ENCODE measurements at regions not wholly inside any gene's neighbourhood (a gene's known extent, or its start where the extent isn't known, plus 50 kb on each side); places are given as distances from the start of the nearest gene placed in this dataset.

DNA sequence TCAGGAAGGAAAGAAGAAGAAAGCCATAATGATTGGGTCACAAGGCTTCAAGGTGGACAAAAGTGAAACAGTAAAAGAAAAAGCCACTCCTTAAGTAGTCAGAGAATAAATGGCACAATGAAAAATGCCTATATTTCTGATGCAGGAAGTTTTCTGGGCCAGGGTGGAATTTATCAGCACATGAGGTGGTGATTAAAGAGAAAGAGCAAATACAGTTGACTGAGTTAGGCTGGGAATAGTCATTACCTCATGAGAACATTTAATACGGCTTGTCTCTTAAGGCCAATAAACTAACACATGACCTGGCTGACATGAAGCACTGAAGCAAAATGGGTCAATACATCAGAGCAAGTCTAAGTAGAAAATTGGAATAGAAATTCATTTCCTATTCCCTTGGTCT lies 499.7 kb downstream of the TMTC2 start:
- intact Hi-C loops (cut with DNase I): no loop called here
- no peaks in the 10 kb centered on the region for H3K9me3 ChIP-seq (ENCODE audit: control insufficient read depth in 2 of 3, insufficient read depth in 1 of 3, low read length in 3 of 3)
- no peaks in the 10 kb centered on the region for H3K36me3 ChIP-seq (ENCODE audit: control insufficient read depth in 2 of 3, insufficient read depth in 3 of 3, low read length in 3 of 3)
- no peak overlapping the region for H3K9ac ChIP-seq (ENCODE audit: low read length in 3 of 3)
- H3K27ac ChIP-seq (ENCODE audit: low read depth in 2 of 2, low read length in 2 of 2): no peak overlapping the region
- TF ChIP-seq, protein P1, sequence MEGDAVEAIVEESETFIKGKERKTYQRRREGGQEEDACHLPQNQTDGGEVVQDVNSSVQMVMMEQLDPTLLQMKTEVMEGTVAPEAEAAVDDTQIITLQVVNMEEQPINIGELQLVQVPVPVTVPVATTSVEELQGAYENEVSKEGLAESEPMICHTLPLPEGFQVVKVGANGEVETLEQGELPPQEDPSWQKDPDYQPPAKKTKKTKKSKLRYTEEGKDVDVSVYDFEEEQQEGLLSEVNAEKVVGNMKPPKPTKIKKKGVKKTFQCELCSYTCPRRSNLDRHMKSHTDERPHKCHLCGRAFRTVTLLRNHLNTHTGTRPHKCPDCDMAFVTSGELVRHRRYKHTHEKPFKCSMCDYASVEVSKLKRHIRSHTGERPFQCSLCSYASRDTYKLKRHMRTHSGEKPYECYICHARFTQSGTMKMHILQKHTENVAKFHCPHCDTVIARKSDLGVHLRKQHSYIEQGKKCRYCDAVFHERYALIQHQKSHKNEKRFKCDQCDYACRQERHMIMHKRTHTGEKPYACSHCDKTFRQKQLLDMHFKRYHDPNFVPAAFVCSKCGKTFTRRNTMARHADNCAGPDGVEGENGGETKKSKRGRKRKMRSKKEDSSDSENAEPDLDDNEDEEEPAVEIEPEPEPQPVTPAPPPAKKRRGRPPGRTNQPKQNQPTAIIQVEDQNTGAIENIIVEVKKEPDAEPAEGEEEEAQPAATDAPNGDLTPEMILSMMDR (IDR thresholded peaks at IDR 0.05; ENCODE audit: borderline replicate concordance, extremely low read depth, insufficient read depth): no peak
- H3K4me3 ChIP-seq (ENCODE audit: low read length in 3 of 3): no peak overlapping the region
- FAIRE-seq (no peak), DNase-seq (no peak)
- no peaks in the 10 kb centered on the region for H3K27me3 ChIP-seq (ENCODE audit: control insufficient read depth, insufficient read depth, low read length)
- no peaks in the 10 kb centered on the region for H3K4me1 ChIP-seq (ENCODE audit: control insufficient read depth in 2 of 3, insufficient read depth in 2 of 3, low read depth in 1 of 3, low read length in 3 of 3)

DNA sequence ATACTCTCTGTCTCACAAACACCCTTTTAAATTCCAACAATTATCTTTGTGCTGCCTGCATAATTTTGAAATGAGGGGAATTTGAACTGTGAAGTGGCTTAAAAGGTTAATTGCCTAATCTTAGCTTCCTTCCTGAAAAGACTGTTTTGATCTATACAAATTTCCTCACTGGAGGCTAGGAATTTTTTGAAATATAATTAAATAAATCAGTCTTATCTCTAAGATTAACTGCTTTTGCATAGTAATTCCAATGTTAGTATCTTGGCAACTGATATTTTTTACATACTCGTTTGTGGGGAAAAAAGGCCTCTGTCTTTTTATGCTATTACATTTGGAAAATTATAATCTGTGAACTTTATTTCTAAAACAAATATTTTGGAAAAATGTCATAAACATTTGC lies 498.5 kb downstream of the TMTC2 start:
- intact Hi-C loops (cut with DNase I): no loop called here
- TF ChIP-seq, protein P1 (IDR thresholded peaks at IDR 0.05; ENCODE audit: borderline replicate concordance, extremely low read depth, insufficient read depth): no peak
- no peaks in the 10 kb centered on the region for H3K4me1 ChIP-seq (ENCODE audit: control insufficient read depth in 2 of 3, insufficient read depth in 2 of 3, low read depth in 1 of 3, low read length in 3 of 3)
- DNase-seq (no peak), FAIRE-seq (no peak)
- H3K36me3 ChIP-seq (ENCODE audit: control insufficient read depth in 2 of 3, insufficient read depth in 3 of 3, low read length in 3 of 3): no peaks in the 10 kb centered on the region
- H3K9me3 ChIP-seq (ENCODE audit: control insufficient read depth in 2 of 3, insufficient read depth in 1 of 3, low read length in 3 of 3): no peaks in the 10 kb centered on the region
- H3K9ac ChIP-seq (ENCODE audit: low read length in 3 of 3): no peak overlapping the region
- H3K27me3 ChIP-seq (ENCODE audit: control insufficient read depth, insufficient read depth, low read length): no peaks in the 10 kb centered on the region
- no peak overlapping the region for H3K27ac ChIP-seq (ENCODE audit: low read depth in 2 of 2, low read length in 2 of 2)
- no peak overlapping the region for H3K4me3 ChIP-seq (ENCODE audit: low read length in 3 of 3)
